GM12878 (cell line): ENCODE measurements at regions not wholly inside any gene's neighbourhood (a gene's known extent, or its start where the extent isn't known, plus 50 kb on each side); places are given as distances from the start of the nearest gene placed in this dataset.

Source experiments
- ATAC-seq: fragments of 200-7000 bp; cut with Tn5 transposase; 3 replicates; pipeline ENCODE4 v1.9.1; 2020; ENCODE audit warnings: mild to moderate bottlenecking, moderate library complexity
- BruUV-seq: library from RNA; stranded (reverse); fragments of 400-500 nt; replicated peaks from 2 replicates; lab custom pipeline; 2021; lab: Mats Ljungman, UMichigan
- CTCF ChIA-PET: fragments of 300-600 bp; sonication (Branson Sonifier 250); formaldehyde crosslinking; extraction: SDS; loops from one replicate; lab custom pipeline; 2021; ENCODE audit warnings: inconsistent platforms; lab: Yijun Ruan, JAX
- POLR2A ChIA-PET: fragments of 350-600 bp; formaldehyde crosslinking; extraction: SDS; loops from one replicate; lab custom pipeline; 2021; ENCODE audit warnings: inconsistent platforms; lab: Charles Lee
- RAD21 ChIA-PET: fragments of 300-600 bp; sonication (Branson Sonifier 250); formaldehyde crosslinking; loops from one replicate; lab custom pipeline; 2023; ENCODE audit warnings: antibody characterized with exemption; ENCODE audit not compliant: unreplicated experiment; lab: Charles Lee
- SMC1A ChIA-PET: fragments of 300-600 bp; sonication (Branson Sonifier 250); formaldehyde crosslinking; loops from one replicate; lab custom pipeline; 2023; ENCODE audit not compliant: unreplicated experiment, uncharacterized antibody; lab: Charles Lee
- DNase-seq: peaks from one replicate; pipeline ENCODE4 v3.0.0-alpha.2; 2011; ENCODE audit warnings: low read depth, low spot score
- FAIRE-seq: peaks from 3 replicates; lab custom pipeline; 2011; peaks lifted over from hg19 to GRCh38; lab: Jason Lieb, UNC
- H2AFZ ChIP-seq: 2 replicates; pipeline ENCODE4 v1.6.0; 2011; ENCODE audit warnings: low read depth, low read length, control low read depth; ENCODE audit not compliant: control insufficient read depth
- H3K27ac ChIP-seq: 2 replicates; pipeline ENCODE4 v1.5.1; 2011; ENCODE audit warnings: control low read depth; ENCODE audit not compliant: control insufficient read depth, insufficient read depth
- H3K27me3 ChIP-seq, 2 experiments: replicated peaks in 1 of 2; 2 replicates each; pipeline versions ENCODE4 v1.6.0 to v1.6.1; 2011; ENCODE audit warnings: low read length in 1 of 2; ENCODE audit not compliant: control insufficient read depth in 2 of 2, insufficient read depth in 2 of 2
- H3K36me3 ChIP-seq, 2 experiments: 2 replicates each; pipeline ENCODE4 v1.5.1; 2011; ENCODE audit warnings: low read length in 1 of 2; ENCODE audit not compliant: control insufficient read depth in 2 of 2, insufficient read depth in 2 of 2
- H3K4me1 ChIP-seq: 2 replicates; pipeline ENCODE4 v1.6.1; 2011; ENCODE audit warnings: mild to moderate bottlenecking, low read length, moderate library complexity, mixed read lengths; ENCODE audit not compliant: control insufficient read depth, insufficient read depth
- H3K4me2 ChIP-seq: 2 replicates; pipeline ENCODE4 v1.6.0; 2011; ENCODE audit warnings: control low read depth; ENCODE audit not compliant: control insufficient read depth, insufficient read depth
- H3K4me3 ChIP-seq: fragments of 200-600 bp; sonication (generic); 2 replicates; pipeline ENCODE4 v1.5.1; 2016
- H3K79me2 ChIP-seq: 2 replicates; pipeline ENCODE4 v1.6.0; 2011; ENCODE audit warnings: low read length; ENCODE audit not compliant: control insufficient read depth, insufficient read depth
- H3K9ac ChIP-seq: 2 replicates; pipeline ENCODE4 v1.8.0; 2011; ENCODE audit warnings: low read length, control low read depth, mixed read lengths; ENCODE audit not compliant: control insufficient read depth, insufficient read depth
- H3K9me3 ChIP-seq: replicated peaks from 3 replicates; pipeline ENCODE4 v1.5.1; 2011; ENCODE audit warnings: mild to moderate bottlenecking, low read length; ENCODE audit not compliant: control insufficient read depth, insufficient read depth
- H4K20me1 ChIP-seq: 2 replicates; pipeline ENCODE4 v1.6.0; 2011; ENCODE audit not compliant: control insufficient read depth, insufficient read depth
- E2F4 ChIP-seq: IDR thresholded peaks from 2 replicates; pipeline ENCODE4 v1.6.1; 2012; ENCODE audit warnings: low read depth, low read length, improper control_type of control experiment
- E4F1 ChIP-seq: fragments of 450-650 bp; IDR thresholded peaks from 2 replicates; pipeline ENCODE4 v1.6.1; 2018; ENCODE audit warnings: borderline replicate concordance, mild to moderate bottlenecking; ENCODE audit not compliant: partially characterized antibody
- ESRRA ChIP-seq: IDR thresholded peaks from 2 replicates; pipeline ENCODE4 v1.6.1; 2012; ENCODE audit warnings: mild to moderate bottlenecking, low read length, improper control_type of control experiment
- HDGF ChIP-seq: fragments of 450-650 bp; IDR thresholded peaks from 2 replicates; pipeline ENCODE4 v1.6.1; 2016; ENCODE audit warnings: antibody characterized with exemption
- KAT2A ChIP-seq: conservative IDR thresholded peaks from 2 replicates; pipeline ENCODE4 v1.6.1; 2011; ENCODE audit warnings: low read depth, low read length; ENCODE audit not compliant: control insufficient read depth
- NR2C2 ChIP-seq: IDR thresholded peaks from 2 replicates; pipeline ENCODE4 v1.6.1; 2011; ENCODE audit warnings: borderline replicate concordance, low read depth; ENCODE audit not compliant: control insufficient read depth, insufficient read length
- NRF1 ChIP-seq: conservative IDR thresholded peaks from 2 replicates; pipeline ENCODE4 v1.6.1; 2011; ENCODE audit warnings: mild to moderate bottlenecking, low read depth, low read length, improper control_type of control experiment
- REST ChIP-seq: IDR thresholded peaks from 2 replicates; pipeline ENCODE4 v1.6.1; 2012; ENCODE audit warnings: mild to moderate bottlenecking, low read depth, low read length
- ZNF384 ChIP-seq: IDR thresholded peaks from 2 replicates; pipeline ENCODE4 v1.6.1; 2012; ENCODE audit warnings: low read depth, mild to moderate bottlenecking, low read length, improper control_type of control experiment, borderline replicate concordance
- ZNF687 ChIP-seq: fragments of 450-650 bp; IDR thresholded peaks from 2 replicates; pipeline ENCODE4 v1.6.1; 2017; ENCODE audit warnings: mild to moderate bottlenecking, moderate library complexity
- WGBS: methylation state at CpG from one replicate; pipeline ENCODE4 v1.1.6; 2016; ENCODE audit warnings: low lambda C conversion rate; ENCODE audit not compliant: insufficient replicate concordance, insufficient coverage; ENCODE audit errors: missing lambda C conversion rate; 5-methylcytosine and 5-hydroxymethylcytosine counted together
- in situ Hi-C: fragments of 300-500 bp; cut with MboI; formaldehyde crosslinking; loops from 9 replicates; pipeline ENCODE4 v1.14.3; 2018; ENCODE audit warnings: mixed read lengths
- intact Hi-C: fragments of 100-400 bp; cut with micrococcal nuclease; formaldehyde crosslinking; loops from one replicate; pipeline ENCODE4 v1.14.2; 2022; ENCODE audit not compliant: unreplicated experiment

GRCh38 chr6:40907198-40907701 lies 131.8 kb downstream of the UNC5CL start:
- no peak overlapping the region for H3K9ac ChIP-seq
- no peak for ATAC-seq
- no peak overlapping the region for H2AFZ ChIP-seq
- FAIRE-seq: no peak
- intact Hi-C loops (no loop called here), in situ Hi-C loops (no loop called here)
- no peak overlapping the region for H3K4me3 ChIP-seq
- DNase-seq: no peak
- H3K4me2 ChIP-seq: no peak overlapping the region
- ChIA-PET POLR2A (no interaction called here), SMC1A (no interaction called here), CTCF (no interaction called here), RAD21 (no interaction called here)
- H4K20me1 ChIP-seq: no peaks in the 10 kb centered on the region
- no TSS peak for BruUV-seq
- H3K27ac ChIP-seq: no peak overlapping the region
- H3K9me3 ChIP-seq: no peaks in the 10 kb centered on the region
- WGBS: 12% methylated on average over 4 of the region's 4 CpGs
- H3K27me3 ChIP-seq: peaks cover 0 to 3% of the 10 kb centered on the region in 2 experiments; a peak in 3 of 4 replicates
- no peaks in the 10 kb centered on the region for H3K36me3 ChIP-seq
- no peaks in the 10 kb centered on the region for H3K79me2 ChIP-seq
- no peaks in the 10 kb centered on the region for H3K4me1 ChIP-seq
- TF ChIP-seq NRF1: no peak
- TF ChIP-seq NR2C2: no peak
- TF ChIP-seq E2F4: no peak
- TF ChIP-seq ZNF687: no peak
- TF ChIP-seq E4F1: no peak
- TF ChIP-seq HDGF: no peak
- no peak for TF ChIP-seq ZNF384
- TF ChIP-seq ESRRA: no peak
- TF ChIP-seq REST: no peak
- no peak for TF ChIP-seq KAT2A
